ENCODE measurements at regions not wholly inside any gene's neighbourhood (a gene's known extent, or its start where the extent isn't known, plus 50 kb on each side); places are given as distances from the start of the nearest gene placed in this dataset.

DNA sequence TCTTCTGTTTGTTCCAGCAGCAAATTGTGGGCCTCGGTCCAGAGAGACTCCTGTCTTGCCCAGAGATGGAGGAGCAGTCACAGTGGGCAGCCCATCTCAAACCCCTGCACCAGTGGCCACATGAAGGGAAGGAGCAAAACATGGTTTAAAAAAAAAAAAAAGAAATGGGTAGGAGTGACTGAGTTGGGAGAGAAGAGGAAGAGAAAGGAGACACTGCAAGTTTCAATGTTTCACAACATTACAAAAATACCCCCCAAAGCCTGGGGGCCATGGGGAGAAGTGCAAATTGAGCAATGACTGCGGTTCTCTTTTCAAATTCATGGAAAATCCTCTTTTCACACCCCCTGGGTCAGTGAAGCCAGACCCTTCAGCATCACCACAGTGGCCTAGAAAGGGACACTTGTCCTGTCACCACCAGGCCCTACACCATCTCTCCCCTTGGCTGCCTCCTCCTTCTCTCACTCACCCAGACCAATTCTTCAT lies 117.1 kb downstream of the ZFP36L2 start:
- ChIA-PET RAD21 (ENCODE audit: low non-redundant PET in 1 of 2, low total read pairs in 2 of 2, uncharacterized antibody in 2 of 2, unreplicated experiment in 2 of 2) (no interaction called here), POLR2A (no interaction called here), CTCF (no interaction called here)
- Histone ChIP-seq H3K4me2 (ENCODE audit: low read length) (no peak overlapping the region), H3K27ac (ENCODE audit: low read depth, low read length) (no peak overlapping the region), H3K9me2 (ENCODE audit: insufficient read depth) (no peaks in the 10 kb centered on the region), H3K4me1 (ENCODE audit: control insufficient read depth in 1 of 2, insufficient read depth in 2 of 2, low read length in 2 of 2) (peaks cover 3 to 15% of the 10 kb centered on the region in 2 experiments; a peak in 3 of 4 replicates), H3K36me3 (ENCODE audit: control insufficient read depth in 1 of 2, insufficient read depth in 2 of 2, low read length in 2 of 2) (no peaks in the 10 kb centered on the region), H3K9me3 (ENCODE audit: control insufficient read depth in 1 of 2, insufficient read depth in 1 of 2, low read depth in 1 of 2, low read length in 2 of 2) (no peaks in the 10 kb centered on the region), H3K27me3 (ENCODE audit: insufficient read depth, low read length) (no peaks in the 10 kb centered on the region), H3K9ac (ENCODE audit: low read length) (no peak overlapping the region), H4K20me1 (ENCODE audit: insufficient read depth) (no peaks in the 10 kb centered on the region), H2AFZ (ENCODE audit: low read depth, low read length, poor library complexity, severe bottlenecking) (no peak overlapping the region), H3K4me3 (replicated peaks in 1 of 2; ENCODE audit: low read depth in 1 of 2, low read length in 2 of 2) (no peak overlapping the region), H3K79me2 (ENCODE audit: insufficient read depth, low read length) (no peaks in the 10 kb centered on the region)
- DNase-seq (ENCODE audit: low read depth, low spot score) (no peak), ATAC-seq (no peak)
- intact Hi-C loops (cut with micrococcal nuclease): no loop called here
- no TSS peak for BruUV-seq (replicated peaks)
- TF ChIP-seq ZBTB33 (IDR thresholded peaks at IDR 0.05; ENCODE audit: extremely low read depth, insufficient replicate concordance, low read length): no peak
- no peak for TF ChIP-seq TCF7L2 (IDR thresholded peaks at IDR 0.05; ENCODE audit: borderline replicate concordance, extremely low read depth, insufficient read depth, insufficient read length)
- TF ChIP-seq MAX (IDR thresholded peaks at IDR 0.05): no peak
- TF ChIP-seq ZNF274 (IDR thresholded peaks at IDR 0.05; ENCODE audit: low read depth, low read length): no peak
- no peak for TF ChIP-seq RAD21 (IDR thresholded peaks at IDR 0.05; ENCODE audit: low read depth)
- TF ChIP-seq SP1 (IDR thresholded peaks at IDR 0.05; ENCODE audit: low read depth): no peak
- no peak for TF ChIP-seq ZFX (IDR thresholded peaks at IDR 0.05)
- no peak for TF ChIP-seq CEBPB (IDR thresholded peaks at IDR 0.05; ENCODE audit: low read depth)
- no peak for TF ChIP-seq FOSL1 (IDR thresholded peaks at IDR 0.05; ENCODE audit: low read depth)
- TF ChIP-seq YY1 (IDR thresholded peaks at IDR 0.05; ENCODE audit: extremely low read depth, insufficient replicate concordance, low read depth, low read length): no peak
- TF ChIP-seq, protein P1, sequence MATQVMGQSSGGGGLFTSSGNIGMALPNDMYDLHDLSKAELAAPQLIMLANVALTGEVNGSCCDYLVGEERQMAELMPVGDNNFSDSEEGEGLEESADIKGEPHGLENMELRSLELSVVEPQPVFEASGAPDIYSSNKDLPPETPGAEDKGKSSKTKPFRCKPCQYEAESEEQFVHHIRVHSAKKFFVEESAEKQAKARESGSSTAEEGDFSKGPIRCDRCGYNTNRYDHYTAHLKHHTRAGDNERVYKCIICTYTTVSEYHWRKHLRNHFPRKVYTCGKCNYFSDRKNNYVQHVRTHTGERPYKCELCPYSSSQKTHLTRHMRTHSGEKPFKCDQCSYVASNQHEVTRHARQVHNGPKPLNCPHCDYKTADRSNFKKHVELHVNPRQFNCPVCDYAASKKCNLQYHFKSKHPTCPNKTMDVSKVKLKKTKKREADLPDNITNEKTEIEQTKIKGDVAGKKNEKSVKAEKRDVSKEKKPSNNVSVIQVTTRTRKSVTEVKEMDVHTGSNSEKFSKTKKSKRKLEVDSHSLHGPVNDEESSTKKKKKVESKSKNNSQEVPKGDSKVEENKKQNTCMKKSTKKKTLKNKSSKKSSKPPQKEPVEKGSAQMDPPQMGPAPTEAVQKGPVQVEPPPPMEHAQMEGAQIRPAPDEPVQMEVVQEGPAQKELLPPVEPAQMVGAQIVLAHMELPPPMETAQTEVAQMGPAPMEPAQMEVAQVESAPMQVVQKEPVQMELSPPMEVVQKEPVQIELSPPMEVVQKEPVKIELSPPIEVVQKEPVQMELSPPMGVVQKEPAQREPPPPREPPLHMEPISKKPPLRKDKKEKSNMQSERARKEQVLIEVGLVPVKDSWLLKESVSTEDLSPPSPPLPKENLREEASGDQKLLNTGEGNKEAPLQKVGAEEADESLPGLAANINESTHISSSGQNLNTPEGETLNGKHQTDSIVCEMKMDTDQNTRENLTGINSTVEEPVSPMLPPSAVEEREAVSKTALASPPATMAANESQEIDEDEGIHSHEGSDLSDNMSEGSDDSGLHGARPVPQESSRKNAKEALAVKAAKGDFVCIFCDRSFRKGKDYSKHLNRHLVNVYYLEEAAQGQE (IDR thresholded peaks at IDR 0.05; ENCODE audit: low read depth): no peak
- no peak for TF ChIP-seq POLR2AphosphoS5 (IDR thresholded peaks at IDR 0.05; ENCODE audit: low read depth, low read length)
- TF ChIP-seq ELF1 (IDR thresholded peaks at IDR 0.05; ENCODE audit: borderline replicate concordance, low read depth): no peak
